ENCODE measurements at regions not wholly inside any gene's neighbourhood (a gene's known extent, or its start where the extent isn't known, plus 50 kb on each side); places are given as distances from the start of the nearest gene placed in this dataset.

DNA sequence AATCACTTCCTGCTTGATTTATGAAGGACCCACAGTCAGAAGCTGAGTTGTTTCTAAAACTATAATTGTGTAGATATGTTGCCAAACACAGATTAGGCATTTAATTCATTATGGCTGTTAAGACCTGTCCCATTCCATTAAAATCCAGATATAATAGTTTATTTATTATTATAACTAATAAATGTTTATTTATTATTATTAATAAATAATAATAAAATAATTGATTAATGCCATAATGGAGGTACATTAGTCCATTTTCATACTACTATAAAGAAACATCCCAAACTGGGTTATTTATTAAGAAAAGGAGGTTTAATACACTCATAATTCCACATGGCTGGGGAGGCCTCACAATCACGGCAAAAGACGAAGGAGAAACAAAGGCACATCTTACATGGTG lies 1240.9 kb downstream of the CDH11 start:
- TF ChIP-seq CTCF (IDR thresholded peaks at IDR 0.05) (no peak), POLR2A (IDR thresholded peaks at IDR 0.05) (no peak)

Measured in thyroid gland (tissue), 4 donors.